Anterior cingulate cortex (tissue), 58 donors: ENCODE measurements at regions not wholly inside any gene's neighbourhood (a gene's known extent, or its start where the extent isn't known, plus 50 kb on each side); places are given as distances from the start of the nearest gene placed in this dataset.
"Not testable (repeated sequence)": the region's sequence is repeated elsewhere in the genome, so short reads cannot be mapped to it uniquely, and the experiment has no call there.

ENCODE experiments used
- DNase-seq, 58 donors: peaks; one replicate each; lab custom pipeline; 2025; lab: John Stamatoyannopoulos, UW

DNA sequence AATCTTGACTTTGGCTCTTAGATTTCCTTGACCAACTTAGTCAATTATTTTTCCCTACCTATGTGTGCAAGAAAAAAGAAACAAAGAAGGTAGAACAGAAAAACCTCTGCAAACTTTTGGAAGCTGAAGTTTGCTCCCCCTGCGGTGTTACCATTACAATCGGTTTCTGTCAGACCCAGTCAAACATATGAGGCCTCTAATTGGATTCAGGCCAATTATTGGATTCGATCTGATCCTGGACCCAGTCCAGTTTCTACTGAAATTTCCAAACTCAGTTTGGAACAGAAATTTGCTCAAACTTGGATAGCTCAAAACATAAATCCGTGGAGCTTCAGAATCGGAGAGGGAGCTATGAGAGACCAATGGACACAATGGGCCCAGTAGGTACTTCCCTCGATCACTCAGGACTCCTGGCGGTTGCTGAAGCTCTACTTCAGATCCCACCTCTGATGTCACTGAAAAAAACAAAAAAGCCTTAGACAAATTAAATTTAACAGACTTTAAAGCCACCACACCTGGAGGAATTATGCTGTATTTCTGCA, 523.9 kb downstream of the DMRTA1 start:
- no peak for DNase-seq

DNA sequence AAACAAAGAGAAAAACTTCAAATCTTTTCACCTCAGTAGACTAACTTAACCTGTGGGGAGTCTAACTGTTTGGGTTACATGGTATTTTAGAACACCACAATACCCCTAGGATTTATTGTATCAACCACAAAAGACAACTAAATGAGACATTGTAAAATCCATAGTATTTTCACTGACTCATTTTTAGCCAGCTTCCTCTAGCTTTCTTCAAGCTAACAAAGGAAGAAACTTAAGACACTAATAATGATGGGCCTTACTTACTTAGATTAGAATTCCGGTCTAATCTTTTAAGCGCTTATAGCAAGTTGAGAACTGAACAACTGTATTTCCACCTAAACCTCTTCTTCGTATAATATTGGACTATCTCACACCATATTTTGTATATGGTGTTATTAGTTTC, 529.3 kb downstream of the DMRTA1 start:
- no peak for DNase-seq

DNA sequence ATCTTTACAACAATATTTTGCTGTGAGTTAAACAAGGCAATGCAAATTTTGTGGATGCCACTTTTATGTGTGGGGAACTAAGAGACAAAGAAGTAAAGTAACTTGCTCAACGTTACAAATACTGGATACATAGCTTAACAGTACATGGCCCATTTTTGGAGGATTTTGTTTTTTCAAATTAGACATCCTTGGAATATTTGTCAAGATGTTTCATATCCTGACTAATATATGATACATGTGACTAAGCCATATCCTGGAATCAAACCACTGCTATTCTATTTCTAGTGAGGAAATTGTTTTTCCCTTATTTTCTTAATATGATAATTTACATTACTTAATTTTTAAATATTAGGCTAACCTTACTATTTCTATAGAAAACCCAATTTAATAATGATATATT, 529.8 kb downstream of the DMRTA1 start:
- DNase-seq, result no peak

DNA sequence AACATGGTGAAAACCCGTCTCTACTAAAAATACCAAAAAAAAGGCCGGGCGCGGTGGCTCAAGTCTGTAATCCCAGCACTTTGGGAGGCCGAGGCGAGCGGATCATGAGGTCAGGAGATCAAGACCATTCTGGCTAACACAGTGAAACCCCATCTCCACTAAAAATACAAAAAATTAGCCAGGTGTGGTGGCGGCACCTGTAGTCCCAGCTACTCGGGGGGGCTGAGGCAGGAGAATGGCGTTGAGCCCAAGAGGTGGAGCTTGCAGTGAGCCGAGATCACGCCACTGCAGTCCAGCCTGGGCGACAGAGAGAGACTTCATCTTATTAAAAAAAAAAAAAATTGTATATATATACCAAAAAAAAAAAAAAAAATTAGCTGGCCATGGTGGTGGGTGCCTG, 533.8 kb downstream of the DMRTA1 start:
- DNase-seq, result not testable (repeated sequence)

DNA sequence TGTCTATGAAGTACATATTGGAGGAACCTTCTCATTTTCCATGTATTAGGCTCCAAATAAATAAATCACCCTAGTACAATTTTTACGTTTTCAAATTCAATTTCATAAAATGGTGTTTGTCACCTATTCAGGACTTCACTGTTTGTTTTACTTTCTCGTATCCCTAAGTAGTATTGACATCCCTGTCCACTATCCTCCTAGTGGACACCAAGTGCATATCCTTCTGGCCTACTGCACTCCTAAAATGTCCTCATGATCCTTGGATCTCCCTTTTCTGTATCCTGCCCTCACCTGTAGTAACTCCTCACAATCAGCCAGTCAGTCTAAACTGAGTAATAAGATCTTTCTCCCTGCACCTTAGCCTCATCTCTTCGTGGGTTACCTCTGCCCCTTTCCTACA, 539.9 kb downstream of the DMRTA1 start:
- no peak for DNase-seq

DNA sequence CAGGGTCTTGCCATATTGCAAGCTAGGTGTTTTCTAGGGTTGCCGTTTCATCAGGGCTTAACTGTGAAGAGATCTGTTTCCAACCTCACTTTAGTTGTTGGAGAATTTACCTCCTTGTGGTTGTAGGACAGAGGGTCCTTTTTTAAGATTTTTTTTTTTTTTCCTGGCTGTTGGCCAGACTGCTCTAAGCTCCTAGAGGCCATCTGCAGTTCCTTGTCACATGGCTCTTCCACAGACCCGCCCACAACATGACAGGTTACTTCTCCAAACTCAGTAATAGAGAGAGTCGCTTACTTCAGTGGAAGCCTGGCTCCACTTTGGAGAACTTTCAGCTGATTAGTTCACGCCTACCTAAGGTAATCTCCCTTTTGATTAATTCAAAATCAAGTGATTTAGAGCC, 543.7 kb downstream of the DMRTA1 start:
- DNase-seq, result no peak

DNA sequence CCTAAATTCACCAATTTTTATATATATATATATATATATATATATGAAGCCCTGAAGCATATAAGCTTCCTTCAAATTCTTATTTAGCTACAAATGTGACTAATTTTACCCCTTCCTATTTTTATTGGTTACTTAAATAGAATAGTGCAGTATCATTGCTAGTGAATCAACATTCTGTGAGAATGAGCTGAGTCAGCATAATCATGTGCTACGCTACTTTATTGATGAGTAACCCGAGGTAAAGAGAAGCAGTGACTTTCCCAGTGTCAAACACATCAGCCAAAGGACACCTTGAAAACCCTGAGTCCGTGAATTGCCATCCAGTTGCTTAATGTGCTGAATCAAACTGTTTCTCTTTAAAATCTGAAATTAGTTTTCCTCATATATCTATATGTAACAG, 546.2 kb downstream of the DMRTA1 start:
- no peak for DNase-seq

DNA sequence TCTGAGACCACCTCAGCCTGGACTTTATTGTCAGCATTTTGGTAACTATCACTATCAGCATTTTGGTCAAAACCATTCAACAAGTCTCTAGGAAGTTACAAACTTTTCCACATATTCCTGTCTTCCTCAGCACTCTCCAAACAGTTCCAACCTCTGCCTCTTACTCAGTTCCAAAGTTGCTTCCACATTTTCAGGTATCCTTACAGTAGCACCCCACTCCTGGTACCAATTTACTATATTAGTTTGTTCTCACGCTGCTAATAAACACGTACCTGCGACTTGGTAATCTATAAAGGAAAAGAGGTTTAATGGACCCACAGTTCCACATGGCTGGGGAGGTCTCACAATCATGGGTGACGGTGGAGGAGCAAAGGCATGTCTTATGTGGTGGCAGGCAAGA, 551.3 kb downstream of the DMRTA1 start:
- DNase-seq, result no peak

DNA sequence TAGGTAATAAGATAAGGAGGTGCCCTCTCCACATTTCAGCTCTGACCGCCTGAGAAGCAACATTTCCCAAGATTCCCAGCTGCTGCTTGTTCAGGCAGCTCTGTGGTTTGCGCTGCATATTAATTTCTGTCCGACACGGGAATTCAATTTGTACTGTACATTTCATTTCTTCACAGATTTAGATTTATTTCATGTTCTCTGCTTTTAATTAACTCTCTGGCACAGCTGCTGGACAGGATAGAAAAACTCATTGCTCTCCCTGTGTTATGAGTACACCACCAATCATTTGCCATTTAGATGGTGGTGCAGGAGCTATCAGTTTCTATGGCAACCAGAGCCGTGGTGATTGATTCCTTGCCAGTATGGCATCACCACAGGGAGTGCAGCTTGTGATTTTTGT, 558.5 kb downstream of the DMRTA1 start:
- DNase-seq, result peak in 43 of 58 donors; percentile 0 to 72 (median 18)

DNA sequence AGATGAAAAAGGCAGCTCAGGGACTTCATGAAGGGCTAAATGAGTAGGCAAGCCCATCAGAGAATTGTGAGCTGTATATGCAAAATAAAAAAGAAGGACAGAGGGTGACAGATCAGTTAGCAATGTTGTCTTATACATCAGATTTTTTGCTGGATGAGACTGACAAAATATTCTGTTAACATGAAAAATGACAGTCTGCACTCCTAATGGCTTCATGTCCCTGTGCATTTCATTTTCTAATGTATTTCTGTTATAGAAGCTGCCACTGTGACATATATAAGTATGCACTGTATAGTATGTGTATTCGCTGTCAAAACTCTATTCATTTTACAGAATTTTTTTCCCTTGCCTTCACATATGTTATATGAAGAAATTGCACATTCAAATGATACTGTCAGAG, 559.5 kb downstream of the DMRTA1 start:
- DNase-seq, result no peak

DNA sequence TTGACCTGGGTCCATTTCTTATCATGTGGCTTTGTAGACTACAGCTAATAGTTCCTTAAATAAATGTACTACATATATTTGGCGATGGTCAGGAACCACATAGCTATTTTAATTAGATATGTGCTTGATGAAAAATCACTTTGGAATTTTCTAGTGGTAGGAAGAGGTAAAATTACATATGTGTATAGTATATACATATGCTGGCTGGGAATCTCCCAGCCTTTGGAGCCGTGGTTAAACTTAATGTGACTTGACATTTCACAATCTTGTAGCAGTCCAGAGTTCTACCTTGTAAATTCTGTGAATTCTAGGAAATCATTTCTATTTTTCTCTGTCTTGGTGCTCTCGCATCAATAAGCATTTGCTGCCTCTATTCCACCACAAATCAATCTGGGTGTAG, 565.0 kb downstream of the DMRTA1 start:
- no peak for DNase-seq

DNA sequence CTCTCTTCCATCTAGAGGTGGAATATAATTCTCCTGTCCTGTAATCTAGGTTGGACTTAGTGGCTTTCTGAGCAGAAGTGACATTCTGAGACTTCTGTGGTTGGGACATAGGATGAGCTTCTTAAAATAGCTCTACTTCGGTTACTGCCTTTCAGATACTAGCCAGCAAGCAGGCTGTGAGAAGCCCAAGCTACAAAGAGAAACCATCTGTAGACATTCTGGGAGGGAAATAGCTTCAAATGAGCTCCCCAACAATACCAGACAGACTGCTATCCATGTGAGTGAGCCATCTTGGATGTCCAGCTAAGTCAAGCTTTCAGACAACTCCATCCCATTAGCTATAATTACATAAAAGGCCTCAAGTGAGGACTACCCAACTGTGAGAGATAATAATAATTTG, 568.9 kb downstream of the DMRTA1 start:
- DNase-seq, result no peak

DNA sequence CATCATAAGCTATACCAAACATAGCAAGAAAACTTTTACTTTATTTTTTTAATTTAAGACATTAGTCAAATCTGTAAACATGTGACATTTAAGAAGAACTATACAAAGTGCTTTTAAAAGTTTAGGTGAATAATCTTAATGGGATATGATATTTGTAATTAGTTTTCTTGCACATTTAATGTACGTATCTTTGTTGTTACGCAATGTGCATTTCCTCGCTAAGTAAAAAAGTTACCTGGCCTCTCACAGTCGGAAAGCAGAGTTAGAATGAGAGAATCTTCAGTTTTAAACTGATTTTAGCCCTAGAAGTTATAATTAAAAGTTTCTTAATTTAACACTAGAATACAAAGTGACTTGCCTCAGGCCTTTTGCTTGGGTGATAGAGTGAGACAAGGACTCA, 589.8 kb downstream of the DMRTA1 start:
- no peak for DNase-seq

DNA sequence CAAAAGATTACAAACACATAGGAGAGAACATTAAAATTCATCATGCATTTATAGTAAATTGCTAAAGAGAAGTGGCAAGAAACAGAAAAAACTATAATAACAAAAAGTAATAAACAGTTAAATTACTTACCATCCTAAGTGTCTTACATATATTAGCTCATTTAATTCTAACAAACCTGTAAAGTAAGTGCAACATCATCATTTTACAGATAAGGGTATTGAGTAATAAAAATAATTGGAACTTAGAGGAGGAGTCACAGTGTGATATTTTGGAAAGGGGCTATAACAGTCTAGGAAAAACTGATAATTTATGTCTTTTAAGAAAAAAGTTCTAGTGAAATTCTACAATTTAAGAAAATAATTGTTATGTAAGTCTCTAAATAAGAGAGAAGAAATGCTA, 592.8 kb downstream of the DMRTA1 start:
- no peak for DNase-seq

DNA sequence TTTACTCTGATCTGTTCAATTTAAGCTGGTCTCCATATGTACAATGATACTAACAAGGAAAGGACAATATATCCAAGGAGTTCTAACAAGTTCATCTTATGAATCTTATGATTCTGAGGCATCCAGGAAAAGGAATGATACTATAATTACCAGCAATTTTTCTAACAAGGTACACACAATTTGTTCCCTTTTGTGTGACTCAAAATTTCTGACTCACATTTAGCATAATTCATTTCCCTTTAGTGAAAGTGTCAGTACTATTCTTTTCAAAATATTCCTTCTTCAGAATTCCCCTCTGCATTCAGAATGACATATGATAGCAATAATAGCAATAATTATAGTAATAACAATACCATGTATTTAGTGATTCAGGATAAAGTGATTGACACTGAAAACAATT, 594.8 kb downstream of the DMRTA1 start:
- DNase-seq, result no peak

DNA sequence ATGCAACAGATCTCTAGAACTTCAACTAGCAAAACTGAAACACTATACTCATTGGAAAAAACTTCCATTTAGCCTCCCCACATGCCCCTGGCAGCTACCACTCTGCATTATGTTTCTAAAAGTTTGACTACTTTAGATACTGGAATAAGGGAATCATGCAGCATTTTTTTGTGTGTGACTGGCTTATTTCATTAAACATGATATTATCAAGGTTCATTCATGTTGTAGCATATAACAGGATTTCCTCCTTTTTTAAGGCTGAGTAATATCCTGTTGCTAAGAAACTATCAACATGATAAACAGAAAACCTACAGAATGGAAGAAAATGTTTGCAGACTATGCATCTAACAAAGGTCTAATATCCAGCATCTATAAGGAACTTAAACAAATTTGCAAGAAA, 597.9 kb downstream of the DMRTA1 start:
- DNase-seq, result no peak

DNA sequence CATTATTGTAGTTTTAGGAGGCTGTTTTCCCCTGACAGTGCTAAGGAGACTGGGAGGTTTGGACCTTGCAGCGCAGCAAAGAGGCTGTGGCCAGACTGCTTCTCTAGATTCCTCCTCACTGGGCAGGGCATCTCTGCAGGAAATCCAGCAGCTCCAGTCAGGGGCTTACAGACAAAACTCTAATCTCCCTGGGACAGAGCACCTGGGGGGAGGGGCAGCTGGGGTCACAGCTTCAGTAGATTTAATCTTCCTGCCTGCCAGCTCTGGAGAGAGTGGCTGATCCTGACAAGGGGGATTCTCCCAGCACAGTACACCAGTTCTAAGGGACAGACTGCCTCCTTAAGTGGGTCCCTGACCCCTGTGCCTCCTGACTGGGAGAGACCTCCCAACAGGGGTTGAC, 599.4 kb downstream of the DMRTA1 start:
- not testable (repeated sequence) for DNase-seq

DNA sequence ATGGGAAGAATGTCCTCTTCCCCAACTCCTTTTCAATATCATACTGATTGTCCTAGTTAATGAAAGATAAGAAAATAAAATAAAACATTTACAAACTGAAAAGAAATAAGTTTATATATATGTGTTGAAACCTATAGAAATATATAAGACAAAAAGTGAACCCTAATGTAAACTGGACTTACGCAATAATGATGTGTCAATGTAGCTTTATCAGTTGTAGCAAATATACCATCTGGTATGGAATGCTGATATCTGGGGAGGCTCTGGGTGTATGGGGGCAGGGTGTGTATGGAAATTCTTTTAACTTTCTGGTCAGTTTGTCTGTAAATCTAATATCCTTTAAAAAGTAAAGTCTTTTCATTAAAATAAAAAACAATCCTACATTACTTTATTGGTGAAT, 603.9 kb downstream of the DMRTA1 start:
- no peak for DNase-seq

DNA sequence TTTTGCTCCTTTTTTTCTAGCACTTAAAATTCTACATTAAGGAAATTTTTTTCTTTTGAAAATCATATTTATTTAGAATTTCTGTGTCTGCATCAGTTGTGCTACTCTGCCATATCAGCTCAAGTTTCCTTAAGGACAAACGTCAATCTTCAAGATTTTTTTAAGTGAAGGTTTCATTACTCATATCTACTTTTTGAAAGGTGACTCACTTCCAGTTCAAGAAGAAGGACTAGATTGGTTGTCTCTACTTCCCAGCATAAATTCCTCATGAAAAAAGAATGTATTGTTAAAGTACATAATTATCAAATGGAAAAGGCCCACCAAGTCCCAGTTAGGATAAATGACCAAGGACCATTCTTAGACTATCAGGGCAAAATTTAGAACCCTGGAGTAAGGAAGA, 626.5 kb downstream of the DMRTA1 start:
- no peak for DNase-seq

DNA sequence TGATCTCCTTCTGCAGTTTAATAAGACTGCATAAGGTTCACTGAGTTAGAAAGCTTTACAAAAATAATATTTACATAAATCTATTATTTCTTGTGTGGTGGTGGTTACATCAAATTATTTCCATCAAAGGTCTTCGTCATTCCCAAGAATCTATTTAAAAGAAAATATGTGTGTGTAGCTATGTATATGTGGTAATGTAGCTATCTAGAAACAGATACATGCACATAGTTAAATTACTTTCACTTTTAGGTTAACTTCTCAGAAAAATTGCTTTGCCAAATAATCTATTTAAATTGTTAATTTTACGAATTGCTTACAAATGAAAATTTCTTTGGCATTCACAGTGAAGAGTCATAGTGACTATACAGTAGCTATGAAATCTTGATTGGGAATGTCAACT, 633.2 kb downstream of the DMRTA1 start:
- DNase-seq, result no peak

DNA sequence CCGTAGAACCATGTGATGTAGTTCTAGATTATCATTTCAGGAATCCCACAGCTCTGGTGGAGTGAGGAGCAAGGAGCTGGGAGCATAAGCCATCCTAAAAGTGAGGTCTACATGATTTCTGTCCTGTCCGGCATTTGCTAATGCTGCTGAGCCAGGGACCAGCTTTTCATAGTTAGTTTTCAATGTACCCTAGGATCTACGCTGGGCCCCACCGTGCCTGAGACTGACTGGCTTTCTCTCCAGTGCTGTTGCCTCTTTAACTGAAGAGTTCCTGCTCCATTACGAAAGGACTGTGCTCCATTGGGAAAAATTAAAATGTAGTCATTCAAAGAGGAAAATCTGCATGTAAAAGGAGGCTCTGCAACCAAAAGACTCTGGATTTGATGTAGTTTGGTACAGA, 634.8 kb downstream of the DMRTA1 start:
- DNase-seq, result no peak

DNA sequence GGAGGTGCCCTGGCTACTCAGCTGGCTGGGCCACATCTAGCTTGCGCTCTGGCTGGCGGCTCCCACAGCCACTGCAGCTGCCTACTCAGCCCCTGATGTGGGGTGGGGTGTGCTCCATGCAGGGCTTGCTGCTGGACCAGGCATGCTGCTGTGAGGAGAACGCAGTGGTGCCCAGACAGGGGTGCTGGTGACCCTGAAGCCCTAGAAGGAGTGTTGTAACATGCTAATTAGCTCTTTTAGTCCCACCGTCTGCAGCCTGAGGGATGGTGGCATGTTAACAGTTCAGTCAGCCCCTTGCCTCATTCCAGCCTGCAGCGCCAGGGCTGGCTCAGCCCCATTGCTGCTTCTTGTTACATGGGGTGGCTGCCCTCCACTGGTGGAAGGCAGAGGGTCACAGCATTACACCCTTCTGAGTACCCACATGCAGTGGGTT, 642.3 kb downstream of the DMRTA1 start:
- DNase-seq, result no peak

DNA sequence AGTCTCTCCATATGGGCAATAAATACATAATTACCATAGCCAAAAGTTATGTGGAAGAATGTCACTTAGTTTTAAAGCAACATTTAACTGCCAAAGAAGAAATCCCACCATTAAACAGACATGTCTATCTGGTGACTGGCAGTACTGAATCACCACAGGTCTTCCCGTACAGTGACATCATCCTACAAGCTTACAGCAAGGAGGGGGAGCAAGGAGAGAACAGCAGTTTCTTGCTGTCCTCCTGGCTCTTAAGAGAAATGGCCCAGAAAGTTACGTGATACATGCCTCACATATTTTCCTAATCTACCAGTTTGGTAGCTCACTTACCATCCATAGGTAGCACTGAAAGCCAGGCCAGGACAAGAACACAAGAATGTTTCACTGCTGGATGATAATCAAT, 671.0 kb downstream of the DMRTA1 start:
- DNase-seq, result no peak
